ENCODE measurements at regions not wholly inside any gene's neighbourhood (a gene's known extent, or its start where the extent isn't known, plus 50 kb on each side); places are given as distances from the start of the nearest gene placed in this dataset.

GRCh38 chr11:80727315-80727714 lies 1286.5 kb upstream of the TENM4 start:
- H3K36me3 ChIP-seq: no peaks in the 10 kb centered on the region
- H3K9me3 ChIP-seq: no peaks in the 10 kb centered on the region
- H3K27ac ChIP-seq: no peak overlapping the region
- ATAC-seq (no peak), DNase-seq (no peak)
- no peak overlapping the region for H3K4me3 ChIP-seq
- TF ChIP-seq CTCF (IDR thresholded peaks at IDR 0.05 in 4 of 5, conservative IDR thresholded peaks at IDR 0.05 in 1 of 5) (no peak), POLR2A (IDR thresholded peaks at IDR 0.05) (no peak)
- no peaks in the 10 kb centered on the region for H3K27me3 ChIP-seq
- in situ Hi-C loops (cut with MboI; ENCODE audit: low sequenced_read_pairs in 4 of 4) (no loop called here), intact Hi-C loops (cut with DNase I; ENCODE audit: low total_unique reads) (no loop called here)
- H3K4me1 ChIP-seq: no peaks in the 10 kb centered on the region

- H3K36me3 ChIP-seq: no peaks in the 10 kb centered on the region
- no peak for DNase-seq
- intact Hi-C loops (cut with DNase I; ENCODE audit: low total_unique reads): no loop called here
- in situ Hi-C loops (cut with MboI; ENCODE audit: low sequenced_read_pairs in 4 of 4): no loop called here
- H3K4me1 ChIP-seq: no peaks in the 10 kb centered on the region
- H3K27me3 ChIP-seq: no peaks in the 10 kb centered on the region
- no peaks in the 10 kb centered on the region for H3K9me3 ChIP-seq
- no peak overlapping the region for H3K4me3 ChIP-seq
- TF ChIP-seq POLR2A (IDR thresholded peaks at IDR 0.05) (no peak), CTCF (IDR thresholded peaks at IDR 0.05 in 4 of 5, conservative IDR thresholded peaks at IDR 0.05 in 1 of 5) (no peak)
- H3K27ac ChIP-seq: no peak overlapping the region
- ATAC-seq: no peak
Measured at GRCh38 chr11:80726236-80726635, 1285.4 kb upstream of the TENM4 start.

GRCh38 chr11:80724366-80724765 lies 1283.5 kb upstream of the TENM4 start:
- DNase-seq: no peak
- intact Hi-C loops (cut with DNase I; ENCODE audit: low total_unique reads): no loop called here

GRCh38 chr11:80722629-80723028 lies 1281.8 kb upstream of the TENM4 start:
- intact Hi-C loops (cut with DNase I; ENCODE audit: low total_unique reads) (no loop called here), in situ Hi-C loops (cut with MboI; ENCODE audit: low sequenced_read_pairs in 4 of 4) (no loop called here)
- no peak for ATAC-seq
- Histone ChIP-seq H3K36me3 (no peaks in the 10 kb centered on the region), H3K9me3 (no peaks in the 10 kb centered on the region), H3K27me3 (no peaks in the 10 kb centered on the region), H3K27ac (no peak overlapping the region), H3K4me3 (no peak overlapping the region), H3K4me1 (no peaks in the 10 kb centered on the region)
- DNase-seq: no peak
- TF ChIP-seq POLR2A (IDR thresholded peaks at IDR 0.05) (no peak), CTCF (IDR thresholded peaks at IDR 0.05 in 4 of 5, conservative IDR thresholded peaks at IDR 0.05 in 1 of 5) (no peak)

More at GRCh38 chr11:80724366-80724765, 1283.5 kb upstream of the TENM4 start:
- no peak overlapping the region for H3K27ac ChIP-seq
- TF ChIP-seq CTCF (IDR thresholded peaks at IDR 0.05 in 4 of 5, conservative IDR thresholded peaks at IDR 0.05 in 1 of 5) (no peak), POLR2A (IDR thresholded peaks at IDR 0.05) (no peak)
- H3K9me3 ChIP-seq: no peaks in the 10 kb centered on the region
- H3K4me1 ChIP-seq: no peaks in the 10 kb centered on the region
- in situ Hi-C loops (cut with MboI; ENCODE audit: low sequenced_read_pairs in 4 of 4): no loop called here
- no peak overlapping the region for H3K4me3 ChIP-seq
- no peaks in the 10 kb centered on the region for H3K36me3 ChIP-seq
- ATAC-seq: no peak
- no peaks in the 10 kb centered on the region for H3K27me3 ChIP-seq

GRCh38 chr11:80720295-80720694 lies 1279.5 kb upstream of the TENM4 start:
- no peaks in the 10 kb centered on the region for H3K27me3 ChIP-seq
- no peaks in the 10 kb centered on the region for H3K4me1 ChIP-seq
- in situ Hi-C loops (cut with MboI; ENCODE audit: low sequenced_read_pairs in 4 of 4): no loop called here
- no peak overlapping the region for H3K4me3 ChIP-seq
- no peak for DNase-seq
- no peaks in the 10 kb centered on the region for H3K9me3 ChIP-seq
- ATAC-seq: no peak
- no peak for TF ChIP-seq CTCF (IDR thresholded peaks at IDR 0.05 in 4 of 5, conservative IDR thresholded peaks at IDR 0.05 in 1 of 5)
- intact Hi-C loops (cut with DNase I; ENCODE audit: low total_unique reads): no loop called here
- no peaks in the 10 kb centered on the region for H3K36me3 ChIP-seq
- H3K27ac ChIP-seq: no peak overlapping the region

Measured in gastrocnemius medialis (tissue), 4 donors.